HepG2 (cell line): ENCODE measurements at regions not wholly inside any gene's neighbourhood (a gene's known extent, or its start where the extent isn't known, plus 50 kb on each side); places are given as distances from the start of the nearest gene placed in this dataset.

Source experiments
- ATAC-seq: fragments of 200-7000 bp; cut with Tn5 transposase; 3 replicates; pipeline ENCODE4 v1.9.1; 2020; ENCODE audit warnings: mild to moderate bottlenecking, moderate library complexity
- BruUV-seq: library from RNA; stranded (reverse); fragments of 400-500 nt; replicated peaks from 2 replicates; lab custom pipeline; 2021; lab: Mats Ljungman, UMichigan
- CTCF ChIA-PET: fragments of 300-600 bp; formaldehyde crosslinking; extraction: SDS; loops from one replicate; lab custom pipeline; 2021; ENCODE audit warnings: low total read pairs, inconsistent platforms, low intra/inter-chr PET ratio; lab: Yijun Ruan, JAX
- POLR2A ChIA-PET: fragments of 350-600 bp; sonication (Branson Sonifier 250); formaldehyde crosslinking; loops from one replicate; lab custom pipeline; 2020; ENCODE audit warnings: antibody characterized with exemption, inconsistent platforms; lab: Yijun Ruan, JAX
- DNase-seq: peaks from one replicate; pipeline ENCODE4 v3.0.0-alpha.2; 2015; ENCODE audit warnings: low spot score
- FAIRE-seq: peaks from 3 replicates; lab custom pipeline; 2011; peaks lifted over from hg19 to GRCh38; lab: Jason Lieb, UNC
- H2AFZ ChIP-seq: one replicate; pipeline ENCODE4 v1.6.1; 2011; ENCODE audit warnings: low read length, inconsistent platforms
- H3K27ac ChIP-seq: fragments of 300-600 bp; 3 replicates; pipeline ENCODE4 v1.8.0; 2011; ENCODE audit warnings: mixed run types, mild to moderate bottlenecking, mixed read lengths, low read length, inconsistent platforms; ENCODE audit not compliant: insufficient read depth; ENCODE audit errors: extremely low read length
- H3K27me3 ChIP-seq, 2 experiments: fragments of 200-600 bp in 1 of 2; 2 replicates in 1 of 2; 3 replicates in 1 of 2; pipeline versions ENCODE4 v1.6.0 to v1.8.0; 2011; ENCODE audit warnings: low read length in 2 of 2, mild to moderate bottlenecking in 2 of 2, moderate library complexity in 2 of 2, inconsistent platforms in 1 of 2; ENCODE audit not compliant: insufficient read depth in 2 of 2, control insufficient read depth in 1 of 2
- H3K36me3 ChIP-seq, 2 experiments: fragments of 200-600 bp in 1 of 2; replicated peaks in 1 of 2; 2 replicates in 1 of 2; 3 replicates in 1 of 2; pipeline versions ENCODE4 v1.5.1 to v1.8.0; 2011; ENCODE audit warnings: low read length in 2 of 2, inconsistent platforms in 1 of 2; ENCODE audit not compliant: insufficient read depth in 2 of 2, control insufficient read depth in 1 of 2
- H3K4me1 ChIP-seq: 2 replicates; pipeline ENCODE4 v1.5.1; 2012; ENCODE audit warnings: low read length, inconsistent platforms; ENCODE audit not compliant: insufficient read depth
- H3K4me2 ChIP-seq: 2 replicates; pipeline ENCODE4 v1.6.0; 2011; ENCODE audit warnings: low read depth, low read length, inconsistent platforms
- H3K4me3 ChIP-seq, 3 experiments: fragments of 200-600 bp in 1 of 3; sonication (generic), shearing (Covaris generic) in 1 of 3; replicated peaks in 1 of 3; 2 replicates each; pipeline ENCODE4 v1.5.1; 2011 to 2016; ENCODE audit warnings: low read length in 3 of 3, inconsistent platforms in 2 of 3, low read depth in 2 of 3, mild to moderate bottlenecking in 2 of 3, control low read depth in 1 of 3, mixed read lengths in 1 of 3; ENCODE audit not compliant: insufficient read depth in 1 of 3
- H3K79me2 ChIP-seq: one replicate; pipeline ENCODE4 v1.6.1; 2011; ENCODE audit warnings: low read length, inconsistent platforms; ENCODE audit not compliant: insufficient read depth
- H3K9ac ChIP-seq: 2 replicates; pipeline ENCODE4 v1.6.0; 2011; ENCODE audit warnings: mild to moderate bottlenecking, low read depth, low read length, inconsistent platforms; ENCODE audit not compliant: insufficient read depth
- H3K9me3 ChIP-seq: 2 replicates; pipeline ENCODE4 v1.5.1; 2012; ENCODE audit warnings: mild to moderate bottlenecking, low read length
- H4K20me1 ChIP-seq: 2 replicates; pipeline ENCODE4 v1.6.0; 2011; ENCODE audit warnings: inconsistent platforms, mild to moderate bottlenecking, low read length, moderate library complexity; ENCODE audit not compliant: insufficient read depth
- CCDC6 ChIP-seq: sonication (generic); formaldehyde crosslinking; IDR thresholded peaks from 2 replicates; pipeline ENCODE4 v1.8.1; 2022; ENCODE audit warnings: mild to moderate bottlenecking, missing genetic modification reagents, moderate library complexity
- EHMT2 ChIP-seq: fragments of 200-600 bp; sonication (generic); IDR thresholded peaks from 2 replicates; pipeline ENCODE4 v1.7.0; 2017; ENCODE audit warnings: antibody characterized with exemption, low read depth, low read length, borderline replicate concordance
- EP300 ChIP-seq, 3 experiments: sonication (generic) in 1 of 3; formaldehyde crosslinking in 1 of 3; IDR thresholded peaks; 2 replicates each; pipeline versions ENCODE4 v1.5.1 to v1.6.1; 2011 to 2020; ENCODE audit warnings: low read depth in 2 of 3, low read length in 2 of 3, borderline replicate concordance in 1 of 3, improper control_type of control experiment in 1 of 3, mild to moderate bottlenecking in 1 of 3, missing genetic modification reagents in 1 of 3, moderate library complexity in 1 of 3
- KDM2A ChIP-seq: sonication (generic); formaldehyde crosslinking; IDR thresholded peaks from 2 replicates; pipeline ENCODE4 v1.4.0; 2020; ENCODE audit warnings: low read depth, missing genetic modification reagents, borderline replicate concordance
- MATR3 ChIP-seq: sonication (generic); formaldehyde crosslinking; IDR thresholded peaks from 2 replicates; pipeline ENCODE4 v1.4.0; 2020; ENCODE audit warnings: missing genetic modification reagents
- NCOR1 ChIP-seq: fragments of 200-600 bp; sonication (generic); IDR thresholded peaks from 2 replicates; pipeline ENCODE4 v1.7.0; 2017; ENCODE audit warnings: antibody characterized with exemption, low read length, borderline replicate concordance
- ONECUT2 ChIP-seq: sonication (generic); formaldehyde crosslinking; IDR thresholded peaks from 2 replicates; pipeline ENCODE4 v1.4.0; 2020; ENCODE audit warnings: missing genetic modification reagents
- SRSF9 ChIP-seq: fragments of 200-400 bp; formaldehyde crosslinking; IDR thresholded peaks from 2 replicates; pipeline ENCODE4 v1.6.1; 2018; ENCODE audit warnings: borderline replicate concordance, mild to moderate bottlenecking, low read depth, low read length; ENCODE audit not compliant: insufficient read depth, poor library complexity, severe bottlenecking
- TAF15 ChIP-seq: fragments of 200-400 bp; formaldehyde crosslinking; IDR thresholded peaks from one replicate; pipeline ENCODE4 v1.6.1; 2018; ENCODE audit warnings: mild to moderate bottlenecking, low read depth, low read length; ENCODE audit not compliant: poor library complexity, severe bottlenecking
- ZNF326 ChIP-seq: sonication (generic); formaldehyde crosslinking; IDR thresholded peaks from 2 replicates; pipeline ENCODE4 v1.4.0; 2020; ENCODE audit warnings: missing genetic modification reagents, borderline replicate concordance
- ZNF33A ChIP-seq: sonication (generic); formaldehyde crosslinking; IDR thresholded peaks from 2 replicates; pipeline ENCODE4 v1.5.1; 2020; ENCODE audit warnings: missing genetic modification reagents, mild to moderate bottlenecking, moderate library complexity, borderline replicate concordance
- ZNF563 ChIP-seq: sonication (generic); formaldehyde crosslinking; IDR thresholded peaks from 2 replicates; pipeline ENCODE4 v1.8.0; 2022; ENCODE audit warnings: mild to moderate bottlenecking, moderate library complexity, missing genetic modification reagents
- ZNF629 ChIP-seq: sonication (generic); formaldehyde crosslinking; conservative IDR thresholded peaks from 2 replicates; pipeline ENCODE4 v1.5.0; 2020; ENCODE audit warnings: missing genetic modification reagents
- WGBS: methylation state at CpG from one replicate; pipeline ENCODE4 v1.1.6; 2017; ENCODE audit warnings: low lambda C conversion rate; 5-methylcytosine and 5-hydroxymethylcytosine counted together
- in situ Hi-C: cut with HindIII; loops from 2 replicates; pipeline ENCODE4 v1.10.0; 2017; ENCODE audit warnings: low pct_unique_long_range_greater_than_20kb; ENCODE audit not compliant: extremely low pct_ligation_motif_present
- intact Hi-C: fragments of 100-400 bp; cut with micrococcal nuclease; formaldehyde crosslinking; loops from one replicate; pipeline ENCODE4 v1.10.0; 2022; ENCODE audit not compliant: unreplicated experiment
- TF ChIP-seq, protein P1 (sequence below): sonication (generic); formaldehyde crosslinking; IDR thresholded peaks from 2 replicates; pipeline ENCODE4 v1.4.0; 2020; ENCODE audit warnings: missing genetic modification reagents

DNA sequence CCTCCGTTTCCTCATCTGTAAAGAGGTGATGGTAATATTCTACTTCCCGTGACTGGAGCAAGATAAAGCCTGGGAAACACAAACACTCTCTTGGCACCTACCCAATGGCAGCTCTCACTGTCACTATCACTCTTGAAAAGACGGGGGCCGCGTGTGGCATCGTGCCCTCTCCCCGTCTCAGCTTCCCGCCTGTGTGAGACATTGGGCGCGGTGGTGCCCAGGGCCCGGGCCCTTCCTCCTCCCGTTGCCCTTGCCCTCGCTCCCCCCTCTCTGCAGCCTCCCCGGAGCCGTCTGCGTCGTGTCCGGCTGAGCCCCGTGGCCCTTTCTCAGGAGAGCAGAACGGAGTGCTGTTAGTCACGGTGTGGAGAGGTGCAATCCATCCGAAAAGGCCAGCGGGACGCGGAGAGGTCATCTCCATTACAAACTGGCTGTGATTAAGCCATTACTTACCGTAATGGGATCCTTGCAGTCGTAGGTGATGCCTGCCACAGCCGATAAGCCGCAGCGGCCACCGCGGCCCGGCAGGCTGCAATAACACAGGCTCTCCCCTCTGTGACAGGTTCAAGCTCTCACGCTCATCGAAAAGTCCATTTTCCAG, 156.4 kb upstream of the ZC3H12A start:
- Histone ChIP-seq H3K4me1 (no peaks in the 10 kb centered on the region), H3K27ac (no peak overlapping the region), H3K9ac (no peak overlapping the region), H3K79me2 (no peaks in the 10 kb centered on the region), H3K4me3 (no peak overlapping the region), H3K27me3 (peaks cover 7 to 40% of the 10 kb centered on the region in 2 experiments; a peak in 3 of 5 replicates), H3K4me2 (no peak overlapping the region), H4K20me1 (no peaks in the 10 kb centered on the region), H2AFZ (no peak overlapping the region), H3K9me3 (no peaks in the 10 kb centered on the region), H3K36me3 (no peaks in the 10 kb centered on the region)
- ChIA-PET POLR2A (no interaction called here), CTCF (no interaction called here)
- intact Hi-C loops, result no loop called here
- ATAC-seq (no peak), DNase-seq (no peak), FAIRE-seq (no peak)
- in situ Hi-C loops, result no loop called here
- TF ChIP-seq KDM2A (CRISPR knock-in tag), result no peak
- TF ChIP-seq ZNF326 (CRISPR knock-in tag), result no peak
- TF ChIP-seq ONECUT2, result no peak
- TF ChIP-seq MATR3 (CRISPR knock-in tag), result no peak
- no peak for TF ChIP-seq EHMT2
- TF ChIP-seq ZNF629 (CRISPR knock-in tag), result no peak
- TF ChIP-seq CCDC6 (CRISPR knock-in tag), result no peak
- TF ChIP-seq EP300 (IDR thresholded peaks at IDR 0.05; ENCODE audit: low read depth in 2 of 2, low read length in 2 of 2), result no peak
- no peak for TF ChIP-seq EP300 (CRISPR knock-in tag; IDR thresholded peaks at IDR 0.05; ENCODE audit: borderline replicate concordance)
- no peak for TF ChIP-seq ZNF563 (CRISPR knock-in tag)
- no peak for TF ChIP-seq SRSF9
- TF ChIP-seq TAF15, result no peak
- no peak for TF ChIP-seq NCOR1
- TF ChIP-seq ZNF33A (CRISPR knock-in tag), result no peak
- TF ChIP-seq, protein P1, sequence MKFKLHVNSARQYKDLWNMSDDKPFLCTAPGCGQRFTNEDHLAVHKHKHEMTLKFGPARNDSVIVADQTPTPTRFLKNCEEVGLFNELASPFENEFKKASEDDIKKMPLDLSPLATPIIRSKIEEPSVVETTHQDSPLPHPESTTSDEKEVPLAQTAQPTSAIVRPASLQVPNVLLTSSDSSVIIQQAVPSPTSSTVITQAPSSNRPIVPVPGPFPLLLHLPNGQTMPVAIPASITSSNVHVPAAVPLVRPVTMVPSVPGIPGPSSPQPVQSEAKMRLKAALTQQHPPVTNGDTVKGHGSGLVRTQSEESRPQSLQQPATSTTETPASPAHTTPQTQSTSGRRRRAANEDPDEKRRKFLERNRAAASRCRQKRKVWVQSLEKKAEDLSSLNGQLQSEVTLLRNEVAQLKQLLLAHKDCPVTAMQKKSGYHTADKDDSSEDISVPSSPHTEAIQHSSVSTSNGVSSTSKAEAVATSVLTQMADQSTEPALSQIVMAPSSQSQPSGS (CRISPR knock-in tag), result no peak
- BruUV-seq, result no TSS peak
- WGBS, result 10% methylated on average over 18 of the region's 35 CpGs
